ENCODE measurements at regions not wholly inside any gene's neighbourhood (a gene's known extent, or its start where the extent isn't known, plus 50 kb on each side); places are given as distances from the start of the nearest gene placed in this dataset.
A peak's percentile ranks its signal among the peaks of the same experiment; 100 is the strongest.
"Not testable (repeated sequence)": the region's sequence is repeated elsewhere in the genome, so short reads cannot be mapped to it uniquely, and the experiment has no call there.

DNA sequence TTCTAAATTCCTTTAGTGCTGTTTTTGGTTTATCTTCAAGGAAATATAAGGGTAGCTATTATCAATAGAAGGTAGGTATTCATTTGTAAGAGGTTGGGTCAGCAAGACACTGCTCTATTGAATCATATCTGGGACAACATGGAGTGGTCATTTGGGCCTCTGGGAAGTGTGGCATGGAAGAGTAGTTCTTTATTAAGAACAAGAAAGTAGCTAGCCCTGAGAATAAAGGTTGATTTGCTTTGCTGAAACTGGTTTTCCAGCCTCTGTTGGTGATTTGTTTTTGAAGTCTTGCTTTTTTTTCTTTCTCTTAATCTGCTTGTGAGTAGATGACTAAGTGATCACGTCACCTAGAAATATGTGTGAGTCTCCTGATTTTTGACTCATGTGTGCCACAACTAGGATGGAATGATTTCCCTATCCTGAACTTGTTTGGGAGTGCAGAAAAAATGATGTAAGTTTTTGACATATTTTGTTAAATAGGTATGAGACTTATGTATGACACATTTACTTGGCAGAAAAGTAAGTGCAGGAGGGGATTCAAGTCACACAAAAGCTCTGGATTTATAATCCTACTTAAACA lies 381.8 kb downstream of the CENPW start:
- H3K27ac ChIP-seq = peak overlapping the region in 1 of 21 experiments; percentile 18

DNA sequence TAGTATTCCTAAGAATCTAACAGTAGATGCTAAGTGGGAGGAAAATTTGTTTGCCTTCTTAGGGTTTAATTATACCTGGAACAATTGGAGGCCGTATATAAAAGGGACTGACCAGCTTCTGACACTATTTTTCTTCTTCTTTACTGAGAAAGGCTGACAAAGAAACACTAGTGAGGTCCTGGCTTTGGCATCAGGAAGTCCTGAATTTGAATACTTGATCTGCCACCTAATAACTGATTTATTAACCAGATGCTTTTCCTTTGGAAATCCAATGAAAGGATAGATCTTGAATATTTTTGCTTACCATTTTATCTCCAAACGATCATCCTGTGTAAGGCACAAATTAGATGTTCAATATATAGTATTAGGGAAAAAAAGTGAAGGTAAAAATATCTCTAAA lies 382.5 kb downstream of the CENPW start:
- Histone ChIP-seq H3K27ac (no peak overlapping the region), H3K4me3 (no peak overlapping the region)

More for the DNA sequence above, 381.8 kb downstream of the CENPW start:
- H3K4me3 ChIP-seq = no peak overlapping the region

DNA sequence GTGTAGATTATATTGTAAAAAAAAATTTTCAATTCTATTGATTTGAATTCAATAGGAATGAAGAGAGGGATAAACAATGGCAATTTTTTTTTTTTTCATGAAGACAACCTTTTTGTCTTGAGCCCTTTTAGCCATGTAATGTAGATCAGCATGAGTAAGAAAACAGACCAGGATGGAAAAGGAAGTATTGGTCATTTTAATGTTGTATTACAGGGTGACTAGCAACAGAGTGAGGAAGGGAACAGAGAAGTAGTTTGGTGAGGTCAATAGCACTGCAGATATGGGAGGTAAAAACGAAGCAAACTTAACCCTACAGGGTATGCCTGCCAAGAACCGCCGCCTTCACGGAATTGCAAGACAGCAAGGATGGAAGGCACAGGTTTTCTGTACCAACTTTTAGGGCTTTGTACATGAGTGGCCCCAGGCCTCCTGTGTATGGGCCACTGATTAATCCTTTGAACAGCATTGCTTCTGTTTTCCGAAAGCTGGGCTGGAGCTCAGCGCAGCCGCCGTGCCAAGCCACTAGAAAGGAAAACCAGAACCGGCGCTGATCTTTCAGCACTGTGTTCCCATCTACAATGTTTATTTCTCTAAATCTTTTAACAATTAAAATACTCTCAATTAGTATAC lies 383.7 kb downstream of the CENPW start:
- H3K27ac ChIP-seq = peak overlapping the region in 2 of 21 experiments; percentile 9 to 37

DNA sequence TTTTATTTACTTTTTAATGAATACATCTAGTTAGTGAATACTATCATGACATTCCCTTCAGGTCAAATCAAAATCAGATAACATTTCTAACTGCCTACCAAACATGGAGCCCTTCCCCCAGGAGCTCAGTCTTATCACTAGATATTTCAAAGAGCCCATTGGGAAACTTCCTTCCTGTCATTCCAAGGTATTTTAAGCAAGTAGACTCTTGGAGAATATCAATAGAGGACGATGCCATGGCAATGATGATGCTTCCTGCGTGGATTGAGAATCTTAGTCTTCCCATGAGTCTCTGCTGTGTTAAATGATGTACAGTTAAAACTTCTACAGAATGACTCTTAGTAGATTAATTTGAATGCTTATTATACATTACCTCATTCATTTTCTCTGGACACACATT lies 384.9 kb downstream of the CENPW start:
- no peak overlapping the region for H3K4me3 ChIP-seq
- H3K27ac ChIP-seq = no peak overlapping the region

More for the DNA sequence above, 383.7 kb downstream of the CENPW start:
- no peak overlapping the region for H3K4me3 ChIP-seq

DNA sequence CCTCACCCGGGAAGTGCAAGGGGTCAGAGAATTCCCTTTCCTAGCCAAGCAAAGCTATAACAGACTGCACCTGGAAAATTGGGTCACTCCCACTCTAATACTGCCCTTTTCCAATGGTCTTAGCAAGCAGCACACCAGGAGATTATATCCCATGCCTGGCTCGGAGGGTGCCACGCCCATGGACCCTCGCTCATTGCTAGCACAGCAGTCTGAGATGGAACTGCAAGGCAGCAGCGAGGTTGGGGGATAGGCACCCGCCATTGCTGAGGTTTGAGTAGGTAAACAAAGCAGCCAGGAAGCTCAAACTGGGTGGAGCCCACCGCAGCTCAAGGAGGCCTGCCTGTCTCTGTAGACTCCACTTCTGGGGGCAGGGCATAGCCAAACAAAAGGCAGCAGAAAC lies 386.5 kb downstream of the CENPW start:
- not testable (repeated sequence) for H3K4me3 ChIP-seq, H3K27ac ChIP-seq

DNA sequence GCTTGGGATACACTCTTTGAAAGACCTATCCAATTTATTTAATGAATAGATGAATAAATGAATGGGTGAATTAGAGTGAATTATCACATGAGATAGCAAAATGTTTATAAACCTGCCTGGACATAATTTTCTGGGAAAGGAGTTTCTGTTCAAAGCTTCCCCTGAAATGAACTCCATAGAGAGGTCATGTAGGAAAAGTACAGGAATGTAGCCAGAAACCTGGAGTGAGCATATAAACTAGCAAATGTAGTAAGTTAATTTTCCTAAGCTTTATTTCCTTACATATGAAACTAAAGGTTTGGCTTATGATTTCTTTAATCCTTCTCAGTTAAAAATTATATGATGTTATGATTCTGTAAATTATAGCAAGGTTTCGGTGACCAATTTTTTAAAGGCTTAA lies 380.3 kb upstream of the RSPO3 start:
- no peak overlapping the region for H3K4me3 ChIP-seq
- H3K27ac ChIP-seq = no peak overlapping the region

DNA sequence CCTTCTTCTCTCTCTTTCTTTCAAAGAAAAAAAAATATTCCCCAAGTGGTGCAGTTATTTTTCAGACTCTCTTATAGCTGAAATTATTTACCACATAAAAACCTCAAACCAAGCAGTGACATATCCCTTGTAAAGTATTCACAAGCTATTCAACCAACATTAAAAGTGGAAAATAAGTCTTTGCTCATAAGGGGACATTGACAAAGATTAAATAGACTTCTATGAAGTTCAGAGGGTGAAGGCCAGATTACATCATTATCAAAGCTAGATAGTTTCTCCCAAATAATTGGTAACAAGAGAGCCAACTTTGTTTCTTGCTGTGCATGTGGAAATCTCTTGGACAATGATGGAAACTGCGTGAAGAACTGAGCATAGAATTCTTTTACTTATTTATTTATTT lies 379.8 kb upstream of the RSPO3 start:
- Histone ChIP-seq H3K27ac (no peak overlapping the region), H3K4me3 (no peak overlapping the region)

GRCh38 chr6:126743076-126743475 lies 375.4 kb upstream of the RSPO3 start:
- H3K4me3 ChIP-seq = no peak overlapping the region
- H3K27ac ChIP-seq = peak overlapping the region in 2 of 21 experiments; percentile 13 to 24

DNA sequence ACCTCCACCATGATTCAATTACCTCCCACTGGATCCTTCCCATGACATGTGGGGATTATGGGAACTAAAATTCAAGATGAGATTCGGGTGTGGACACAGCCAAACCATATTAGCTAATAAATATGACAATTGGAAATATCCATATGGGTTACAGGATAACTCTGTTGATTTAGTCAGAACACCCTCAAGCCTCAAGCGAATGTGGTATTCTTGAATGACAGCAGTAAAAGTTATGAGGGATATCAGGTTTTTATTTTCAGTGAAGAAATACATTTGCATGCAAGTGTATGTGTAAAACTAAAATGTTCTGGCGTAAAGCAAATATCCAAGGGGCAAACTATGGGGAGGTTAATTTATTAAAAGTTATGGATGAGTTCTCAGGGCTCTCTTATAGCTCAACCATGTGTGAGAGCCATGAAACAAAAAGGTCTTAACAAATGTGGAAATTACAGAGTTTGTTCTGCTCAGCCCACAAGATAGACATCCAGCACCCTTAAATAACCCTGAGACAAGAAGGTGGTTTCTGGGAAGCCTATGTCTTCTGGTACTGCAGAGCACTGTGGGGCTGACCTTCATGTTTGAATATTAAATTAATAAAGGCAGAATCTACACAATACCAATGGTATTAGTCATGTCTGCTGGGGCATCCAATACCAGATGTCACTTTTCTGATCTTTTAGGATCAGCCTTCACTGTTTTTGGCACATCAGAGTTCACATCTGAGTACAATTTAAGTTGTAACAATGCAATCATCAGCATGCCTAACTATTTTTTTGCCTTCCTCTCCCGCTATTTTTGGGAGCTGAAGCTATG lies 370.5 kb upstream of the RSPO3 start:
- H3K4me3 ChIP-seq = no peak overlapping the region
- peak overlapping the region in 1 of 21 experiments; percentile 58 for H3K27ac ChIP-seq

- H3K4me3 ChIP-seq = no peak overlapping the region
- H3K27ac ChIP-seq = no peak overlapping the region
These were observed 364.9 kb upstream of the RSPO3 start for GRCh38 chr6:126753606-126754005.

- H3K27ac ChIP-seq = no peak overlapping the region
- no peak overlapping the region for H3K4me3 ChIP-seq
These were observed 356.6 kb upstream of the RSPO3 start for GRCh38 chr6:126761854-126762253.

DNA sequence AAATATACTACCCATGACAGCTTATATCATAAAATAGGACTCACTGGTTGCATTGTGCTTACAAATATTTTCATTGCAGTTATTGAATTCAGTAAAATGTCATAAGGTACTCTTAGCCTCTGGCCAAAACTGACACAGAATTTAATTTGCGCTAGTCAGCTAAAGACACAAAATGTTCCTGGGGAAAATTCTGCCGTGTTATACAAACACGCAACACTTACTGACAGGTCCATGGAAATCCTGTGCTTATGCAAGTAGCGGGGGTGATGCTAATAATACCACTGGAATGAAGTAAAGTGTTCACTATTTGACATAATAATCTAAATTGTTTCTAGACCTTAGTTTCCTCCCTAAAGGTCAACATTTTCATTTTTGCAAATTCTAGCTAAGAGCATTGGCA lies 354.4 kb upstream of the RSPO3 start:
- no peak overlapping the region for H3K27ac ChIP-seq
- H3K4me3 ChIP-seq = no peak overlapping the region

- Histone ChIP-seq H3K27ac (no peak overlapping the region), H3K4me3 (no peak overlapping the region)
These were observed 353.8 kb upstream of the RSPO3 start for GRCh38 chr6:126764671-126765070.

GRCh38 chr6:126766820-126767219 lies 351.7 kb upstream of the RSPO3 start:
- H3K27ac ChIP-seq = no peak overlapping the region
- no peak overlapping the region for H3K4me3 ChIP-seq

GRCh38 chr6:126767711-126768110 lies 350.8 kb upstream of the RSPO3 start:
- no peak overlapping the region for H3K4me3 ChIP-seq
- H3K27ac ChIP-seq = no peak overlapping the region

- H3K27ac ChIP-seq = no peak overlapping the region
- no peak overlapping the region for H3K4me3 ChIP-seq
These were observed 348.3 kb upstream of the RSPO3 start for GRCh38 chr6:126770176-126770575.

- Histone ChIP-seq H3K4me3 (no peak overlapping the region), H3K27ac (no peak overlapping the region)
These were observed 345.2 kb upstream of the RSPO3 start for GRCh38 chr6:126773112-126773805.

DNA sequence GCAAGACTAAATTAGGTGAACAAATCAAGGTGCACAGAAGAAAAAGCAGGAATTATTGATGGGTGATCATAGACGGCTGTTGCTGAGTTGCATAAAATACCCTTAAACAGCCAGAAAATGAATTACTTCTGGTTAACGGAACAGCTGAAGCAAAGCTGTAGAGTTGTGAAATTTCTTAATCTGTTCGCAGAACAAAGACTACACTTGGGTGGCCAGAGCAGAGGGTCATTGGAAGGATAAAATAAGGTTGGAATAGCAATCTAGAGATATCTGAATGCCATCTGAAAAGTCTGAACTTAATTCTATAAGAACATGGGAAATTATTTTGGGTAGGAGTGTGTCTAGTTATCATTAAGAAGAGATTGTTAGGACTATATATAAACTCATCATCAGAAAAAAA lies 339.1 kb upstream of the RSPO3 start:
- H3K4me3 ChIP-seq = no peak overlapping the region
- H3K27ac ChIP-seq = no peak overlapping the region

GRCh38 chr6:126781582-126781981 lies 336.9 kb upstream of the RSPO3 start:
- H3K4me3 ChIP-seq = no peak overlapping the region
- no peak overlapping the region for H3K27ac ChIP-seq

DNA sequence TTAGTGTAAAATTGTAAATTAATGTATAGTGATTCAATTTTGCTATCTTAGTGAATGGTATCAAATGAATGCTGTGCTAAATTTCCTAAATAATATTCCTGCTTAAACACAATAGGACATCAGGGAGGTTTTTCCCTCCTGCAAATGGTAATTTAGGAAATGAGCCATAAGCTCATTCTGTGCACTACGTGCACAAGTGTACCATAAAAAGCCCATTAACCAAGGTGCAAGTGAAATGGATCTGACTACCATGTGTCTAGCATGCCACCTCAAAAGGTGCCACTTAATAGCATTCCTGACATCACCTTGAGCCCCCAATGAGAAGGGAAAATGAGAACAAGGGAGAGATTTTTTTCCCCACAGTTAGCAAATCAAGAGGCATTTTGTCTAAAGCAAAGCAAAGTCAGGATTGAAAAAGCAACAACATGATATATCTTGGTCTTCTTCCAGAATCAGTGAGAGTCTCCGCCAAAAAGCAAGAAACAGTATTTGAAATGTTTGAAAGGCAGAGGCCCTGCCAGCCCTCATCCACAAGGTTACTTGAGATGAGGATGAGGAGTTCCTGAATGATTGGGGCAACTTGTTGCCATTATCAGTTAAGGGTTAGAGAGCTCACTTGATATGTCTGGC lies 334.2 kb upstream of the RSPO3 start:
- H3K27ac ChIP-seq = no peak overlapping the region
- H3K4me3 ChIP-seq = no peak overlapping the region

Data from skin epidermis (tissue), 12 donors.